ENCODE measurements at regions not wholly inside any gene's neighbourhood (a gene's known extent, or its start where the extent isn't known, plus 50 kb on each side); places are given as distances from the start of the nearest gene placed in this dataset.

GRCh38 chr12:75565795-75566194, 54.4 kb upstream of the KRR1 start:
- TF ChIP-seq JUNB (IDR thresholded peaks at IDR 0.05; ENCODE audit: unreplicated experiment) (no peak), CTCF (conservative IDR thresholded peaks at IDR 0.05; ENCODE audit: low read depth in 2 of 2) (no peak)

All from GM23338 (cell line).